SIG-M5 (cell line): ENCODE measurements at regions not wholly inside any gene's neighbourhood (a gene's known extent, or its start where the extent isn't known, plus 50 kb on each side); places are given as distances from the start of the nearest gene placed in this dataset.
"Not testable (repeated sequence)": the region's sequence is repeated elsewhere in the genome, so short reads cannot be mapped to it uniquely, and the experiment has no call there.

ENCODE experiments used
- DNase-seq: peaks from one replicate; lab custom pipeline; 2025; lab: John Stamatoyannopoulos, UW

DNA sequence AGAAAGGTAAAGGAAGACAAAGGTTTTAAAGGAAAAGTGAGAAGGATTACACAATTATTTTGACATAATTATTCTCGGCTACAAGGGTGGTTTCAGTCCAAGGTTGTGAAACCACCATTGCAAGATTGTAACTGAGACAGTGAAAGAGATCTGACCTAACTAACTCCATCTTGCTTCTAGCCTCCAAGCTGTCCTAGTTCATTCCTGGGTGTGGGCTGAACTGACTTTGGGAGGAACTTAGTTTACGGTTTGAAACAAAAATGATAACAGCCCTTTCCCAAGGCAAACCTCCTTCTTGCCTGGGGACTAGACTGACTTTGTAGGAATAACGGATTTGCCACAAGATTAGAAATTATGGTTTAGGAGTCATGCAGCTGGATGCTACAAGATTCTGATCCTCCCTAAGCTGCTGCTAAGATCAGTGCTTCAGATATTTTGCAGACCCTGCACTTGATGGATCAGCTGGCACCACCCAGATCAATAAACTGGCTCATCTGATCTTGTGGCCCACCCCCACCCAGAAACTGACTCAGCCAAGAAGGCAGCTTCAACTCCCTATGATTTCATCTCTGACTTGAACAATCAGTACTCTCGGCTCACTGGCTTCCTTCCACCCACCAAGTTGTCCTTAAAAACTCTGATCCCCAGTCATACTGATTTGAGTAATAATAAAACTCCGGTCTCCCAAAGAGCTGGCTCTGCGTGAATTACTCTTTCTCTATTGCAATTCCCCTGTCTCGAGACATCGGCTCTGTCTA is 57.7 kb upstream of the AADACL2 start:
- no peak for DNase-seq

DNA sequence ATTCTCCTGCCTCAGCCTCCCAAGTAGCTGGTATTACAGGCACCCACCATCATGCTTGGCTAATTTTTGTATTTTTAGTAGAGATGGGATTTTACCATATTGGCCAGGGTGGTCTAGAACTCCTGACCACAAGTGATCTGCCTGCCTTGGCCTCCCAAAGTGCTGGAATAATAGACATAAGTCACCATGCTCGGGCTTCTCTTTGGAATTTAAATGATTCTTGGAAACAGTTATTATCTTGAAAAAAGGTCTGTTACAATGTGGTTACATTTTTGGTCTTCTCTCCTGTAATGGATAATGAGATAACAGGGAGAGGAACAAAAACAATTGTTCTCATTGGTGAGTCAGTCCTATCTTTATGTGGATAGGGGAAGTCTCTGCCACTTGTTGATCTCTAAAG is 59.8 kb upstream of the AADACL2 start:
- DNase-seq, result no peak

DNA sequence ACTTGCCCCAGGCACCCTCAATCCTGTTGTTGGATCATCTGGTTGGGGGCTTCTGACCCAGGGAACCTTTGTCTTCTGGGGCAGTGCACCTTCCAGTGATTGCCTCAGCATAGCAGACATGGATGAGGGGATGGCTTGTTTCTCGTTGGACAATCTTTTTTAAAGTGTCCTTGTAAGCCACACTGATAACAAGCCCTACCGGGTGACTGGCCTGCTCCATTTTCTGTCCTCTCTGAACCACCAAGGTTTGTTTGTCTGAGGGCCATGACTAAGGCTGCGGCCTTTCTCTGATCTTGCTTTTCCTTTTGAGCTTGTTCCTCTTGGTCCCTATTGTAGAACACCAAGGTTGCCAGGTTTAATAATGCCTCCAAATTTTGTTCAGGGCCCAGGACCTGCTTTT is 66.0 kb upstream of the AADACL2 start:
- DNase-seq, result not testable (repeated sequence)

DNA sequence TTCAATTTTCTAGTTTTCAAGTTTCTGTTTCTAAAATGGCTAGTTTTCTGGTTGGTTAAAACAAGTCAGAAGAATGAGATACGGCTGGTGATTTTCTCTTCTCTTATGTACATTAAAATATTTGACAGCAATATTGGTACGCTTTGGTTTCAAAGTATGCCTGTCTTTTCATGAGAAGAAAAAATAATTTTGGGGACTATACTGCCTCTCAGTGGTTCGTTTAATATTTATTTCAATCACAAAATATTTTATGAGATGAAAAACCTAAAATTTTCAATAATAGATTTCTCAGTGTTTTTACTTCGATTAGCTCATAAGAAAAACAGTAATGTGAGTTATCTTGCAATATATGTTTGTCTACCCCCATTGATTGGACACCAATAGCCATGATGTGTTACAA is 72.8 kb upstream of the AADACL2 start:
- DNase-seq, result no peak

DNA sequence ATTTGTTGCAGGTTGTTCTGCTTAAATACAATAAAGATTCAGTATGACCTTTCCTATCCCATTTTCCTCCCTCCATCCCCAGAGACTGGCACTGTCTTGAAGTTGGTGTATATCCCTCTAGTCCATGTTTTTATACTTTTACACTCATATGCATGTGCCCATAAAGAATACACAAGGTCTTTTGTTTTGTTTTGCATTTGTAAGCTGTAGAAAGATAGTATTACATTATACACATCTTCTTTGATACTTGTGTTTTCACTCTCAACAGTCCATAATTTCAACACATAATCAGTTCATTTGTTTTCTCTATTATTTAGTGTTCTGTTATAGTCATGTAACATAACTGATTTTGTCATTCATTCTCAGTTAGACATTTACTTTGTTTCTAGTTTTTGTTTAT is 88.7 kb upstream of the AADACL2 start:
- DNase-seq, result no peak

DNA sequence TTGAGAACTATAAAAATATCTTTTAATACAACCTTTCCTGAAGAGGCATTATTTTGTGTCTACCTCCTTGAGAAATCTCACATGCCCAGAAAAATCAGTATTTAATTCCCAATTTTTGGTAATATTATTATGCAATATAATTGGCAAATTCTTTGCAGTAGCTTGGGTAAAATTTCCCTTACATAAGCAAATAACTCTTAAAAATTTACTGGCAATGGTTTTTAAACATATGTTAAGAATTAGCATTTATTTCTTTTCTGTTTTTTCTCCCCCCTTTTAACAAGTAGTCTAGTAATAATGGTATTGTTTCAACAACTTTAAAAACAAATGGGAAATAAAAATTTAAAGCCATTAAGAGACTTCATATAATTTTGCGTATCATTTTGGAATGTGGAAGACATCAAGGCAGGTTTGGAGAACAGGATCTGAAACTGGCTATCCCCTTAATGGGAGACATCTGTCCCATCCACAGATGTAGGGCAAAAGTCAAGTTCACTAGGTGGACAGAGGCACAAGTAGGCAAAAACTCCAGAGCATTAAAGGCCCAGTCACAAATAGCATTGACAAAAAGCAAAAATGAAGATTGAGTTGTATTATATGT is 89.6 kb upstream of the AADACL2 start:
- DNase-seq, result no peak

DNA sequence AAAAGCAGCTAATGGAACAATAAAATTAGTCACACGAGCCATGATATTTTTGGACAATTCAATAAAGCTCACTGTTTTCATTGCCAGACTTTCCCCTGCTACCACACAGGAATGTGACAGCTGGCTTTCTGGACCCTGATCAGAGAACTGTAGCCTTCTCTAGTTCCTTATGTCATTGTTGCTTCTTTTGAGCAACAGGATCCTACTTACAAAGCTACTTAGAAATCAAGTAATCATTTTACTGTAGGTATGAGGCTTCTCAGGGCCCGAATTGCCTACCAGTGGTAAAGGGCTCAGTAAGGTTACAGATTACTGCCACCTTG is 94.3 kb upstream of the AADACL2 start:
- DNase-seq, result no peak

DNA sequence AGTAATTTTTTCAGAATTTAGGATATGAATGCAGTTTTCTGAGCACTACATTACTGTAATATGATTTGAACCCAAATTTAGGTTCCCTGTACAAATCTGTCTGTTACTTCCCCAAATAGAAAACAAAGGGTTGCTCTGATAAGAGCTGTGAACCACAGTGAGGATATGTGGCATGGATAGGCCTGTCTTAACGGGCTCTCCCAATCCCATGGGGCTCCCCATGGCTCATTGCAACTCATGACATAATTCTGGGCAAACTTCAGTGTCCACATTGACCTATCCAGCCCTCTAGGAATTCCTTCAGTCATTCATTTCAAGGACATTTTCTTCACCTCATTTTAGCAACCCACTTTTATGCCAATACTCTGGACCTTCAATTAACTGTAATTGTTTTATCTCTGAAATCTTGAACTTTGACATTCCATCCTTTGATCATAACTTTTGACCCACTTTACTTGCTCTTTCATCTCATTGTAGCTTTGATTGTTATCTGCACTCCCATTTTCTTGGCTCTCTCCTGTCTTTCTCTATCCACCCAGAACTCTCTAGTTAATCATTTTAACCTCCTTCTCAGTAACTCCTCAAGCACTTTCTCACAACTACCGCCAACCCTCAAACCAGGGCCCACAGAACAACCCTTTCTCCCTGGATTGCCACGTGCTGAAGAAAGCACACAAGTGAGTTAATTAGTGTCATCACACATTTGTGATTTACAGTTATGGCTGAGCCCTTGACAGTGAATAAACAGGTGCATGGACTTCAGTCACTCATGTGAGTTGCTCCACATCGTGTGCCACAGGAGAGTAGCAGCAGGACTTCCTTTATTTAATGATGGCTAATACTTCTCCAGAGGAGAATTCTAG is 94.9 kb upstream of the AADACL2 start:
- no peak for DNase-seq

DNA sequence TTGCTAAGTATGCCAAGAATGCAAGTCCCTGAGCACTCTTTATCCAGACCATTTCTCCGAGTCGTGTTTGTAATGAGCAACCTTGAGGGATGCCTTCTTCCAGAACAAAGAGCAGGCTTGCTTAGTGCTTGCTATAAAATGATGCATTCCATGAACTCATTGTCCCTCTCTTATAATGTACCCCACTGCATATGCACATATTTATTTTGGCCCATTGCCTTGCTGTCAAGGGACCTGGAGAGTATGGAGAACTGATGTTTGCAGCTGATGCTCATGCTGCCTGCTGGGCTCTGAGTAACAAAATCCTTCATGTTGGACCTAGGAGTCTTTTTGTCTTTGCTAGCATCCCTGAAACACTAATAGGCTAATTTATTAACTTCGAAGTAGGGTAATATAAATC is 97.8 kb upstream of the AADACL2 start:
- no peak for DNase-seq

DNA sequence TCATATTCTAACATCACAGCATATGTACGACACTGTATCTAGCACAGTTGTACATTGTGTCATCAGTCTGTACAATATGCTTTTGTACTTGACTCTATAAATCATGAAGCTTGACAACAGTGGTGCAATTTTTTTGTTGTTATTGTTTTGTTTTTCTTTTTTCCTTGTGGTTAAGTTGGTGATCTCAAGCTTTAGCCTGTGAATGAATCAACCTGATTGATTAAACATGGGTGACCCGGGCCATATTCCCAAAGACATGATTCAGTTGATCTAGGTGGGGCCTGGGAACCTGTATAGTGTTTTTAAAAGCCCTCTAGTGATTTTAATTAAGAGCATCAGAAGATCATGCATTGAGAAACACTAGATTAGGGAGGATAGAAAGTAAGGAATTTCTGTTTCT is 101.8 kb upstream of the AADACL2 start:
- DNase-seq, result no peak

DNA sequence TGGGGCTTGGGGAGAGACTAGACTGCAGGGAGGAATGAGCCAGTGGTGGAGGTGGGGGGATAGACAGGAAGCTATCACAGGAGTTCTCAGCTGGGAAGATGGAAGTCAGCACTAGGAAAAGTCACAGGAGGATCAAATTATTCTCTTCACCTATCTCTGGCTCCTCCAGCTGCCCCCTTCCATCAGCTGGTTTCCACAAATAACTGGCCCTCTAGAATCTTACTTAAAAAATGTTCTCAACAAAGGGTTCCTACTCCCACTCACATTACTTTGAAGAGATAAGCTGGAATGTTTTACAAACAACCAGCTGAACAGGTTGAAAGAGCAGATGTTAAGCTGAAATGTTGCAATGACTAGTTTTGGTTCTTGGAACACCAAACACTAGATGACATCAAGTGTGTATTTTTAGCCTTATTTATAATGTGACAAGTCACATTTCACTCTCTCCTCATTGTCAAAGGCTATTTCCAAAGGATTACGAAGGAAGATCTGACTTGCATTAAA is 102.7 kb upstream of the AADACL2 start:
- DNase-seq, result no peak

DNA sequence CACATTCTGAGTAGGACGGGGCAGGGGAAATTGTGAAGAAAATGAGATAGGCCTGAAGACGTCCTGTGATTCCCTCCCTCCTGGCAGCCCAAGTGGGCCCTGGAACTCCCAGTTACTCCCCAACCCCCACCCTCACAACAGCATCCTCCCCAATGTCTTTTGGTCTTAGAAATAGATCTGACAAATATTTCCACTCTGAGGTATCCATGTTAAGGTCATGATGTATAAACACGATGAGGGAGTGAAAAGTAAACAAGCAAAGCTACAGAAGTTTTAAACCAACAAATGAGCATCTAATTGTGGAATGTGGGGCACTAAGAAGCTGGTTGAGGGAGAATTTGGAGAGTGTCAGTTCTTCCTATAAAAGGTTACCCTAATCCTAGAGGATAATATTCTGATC is 103.7 kb upstream of the AADACL2 start:
- DNase-seq, result no peak

DNA sequence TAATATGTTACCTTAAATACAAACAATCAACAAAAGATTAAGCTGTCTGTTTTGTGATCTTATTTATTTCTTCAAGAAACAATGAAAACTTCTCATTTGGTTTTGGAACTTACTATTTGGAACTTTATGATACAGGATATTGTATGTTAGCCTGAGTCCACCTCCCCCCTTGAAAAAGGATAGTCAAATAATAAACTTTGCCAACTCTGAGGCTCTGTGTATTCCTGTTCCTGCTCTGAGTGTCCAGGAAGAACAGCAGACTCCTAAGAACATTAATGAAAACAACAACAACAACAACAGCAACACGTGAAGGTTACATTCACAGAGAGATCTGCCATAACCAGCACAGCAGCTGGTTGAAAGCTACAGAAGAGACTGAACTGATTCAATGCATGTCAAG is 108.1 kb upstream of the AADACL2 start:
- no peak for DNase-seq

DNA sequence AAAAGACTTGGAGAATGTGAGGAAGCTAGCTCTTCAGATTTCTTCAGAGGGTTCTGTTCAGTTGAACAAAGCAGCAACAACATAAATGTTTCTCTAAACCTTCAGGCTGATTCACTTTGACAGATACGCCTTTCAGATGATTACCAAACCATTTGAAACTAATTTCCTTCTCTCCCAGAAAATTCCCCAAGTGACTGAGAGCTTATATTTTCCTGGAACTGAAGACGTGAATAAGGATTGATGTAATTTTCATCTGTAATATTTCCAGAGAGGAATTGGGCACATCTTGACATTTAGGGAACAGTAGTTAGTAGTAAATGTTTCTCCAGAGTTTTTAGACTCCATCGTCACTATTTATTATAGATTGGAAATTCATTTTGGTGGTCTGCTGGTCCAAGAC is 108.6 kb upstream of the AADACL2 start:
- no peak for DNase-seq

DNA sequence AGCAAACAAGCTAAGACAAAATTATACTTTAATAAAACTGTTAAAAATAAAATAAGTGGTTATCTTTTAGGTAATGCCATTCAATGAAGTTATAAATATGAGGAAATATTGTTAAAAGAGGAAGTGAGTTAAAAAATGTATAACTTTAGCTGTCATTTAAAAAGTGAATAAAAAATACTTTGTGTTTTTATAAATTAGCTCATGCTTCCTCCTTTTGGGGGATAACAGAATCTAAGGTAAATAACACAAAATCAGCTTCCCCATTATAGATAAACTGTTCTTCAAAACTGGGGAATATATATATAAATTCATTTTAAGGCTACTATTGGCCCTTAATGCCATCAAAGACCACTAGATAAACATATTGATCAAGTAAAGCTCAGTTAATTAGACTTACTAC is 113.7 kb upstream of the AADACL2 start:
- DNase-seq, result no peak

DNA sequence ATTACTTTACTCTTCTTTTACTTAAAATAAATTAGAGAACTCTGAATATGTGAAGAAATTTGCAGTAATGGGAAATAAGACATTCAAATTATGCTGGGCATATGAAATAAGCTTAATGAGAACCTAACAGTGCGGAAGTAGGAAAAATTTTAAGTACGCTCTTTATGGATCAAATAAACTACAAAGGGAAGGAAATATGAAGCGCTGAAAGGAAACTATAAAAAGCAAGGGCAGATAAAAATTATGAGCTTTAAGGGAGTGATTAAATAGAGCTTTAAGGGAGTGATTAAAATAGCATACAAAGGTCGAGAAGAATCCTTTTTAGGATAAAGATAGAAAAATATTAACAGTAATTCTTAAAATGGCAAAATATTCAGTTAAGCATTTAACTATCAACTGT is 118.3 kb upstream of the AADACL2 start:
- DNase-seq, result no peak

DNA sequence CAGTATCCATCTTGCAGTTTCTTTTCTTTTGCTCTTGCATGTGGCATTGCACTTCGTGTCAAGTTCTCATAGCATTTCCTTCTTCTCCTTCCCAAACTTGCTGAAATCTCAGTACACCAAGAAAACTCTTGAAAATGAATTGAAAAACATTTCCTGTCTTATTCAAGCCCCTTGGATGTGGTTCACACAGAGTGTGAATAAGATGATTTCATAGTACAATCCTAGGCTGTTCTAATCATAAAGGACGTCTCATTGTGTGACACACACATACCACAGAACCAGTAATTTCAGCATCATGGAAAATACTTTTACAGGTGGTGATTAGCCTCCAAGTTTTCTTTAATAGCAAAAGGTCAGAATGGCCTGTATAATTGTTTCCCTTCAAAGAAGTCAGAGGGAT is 121.6 kb upstream of the AADACL2 start:
- no peak for DNase-seq

DNA sequence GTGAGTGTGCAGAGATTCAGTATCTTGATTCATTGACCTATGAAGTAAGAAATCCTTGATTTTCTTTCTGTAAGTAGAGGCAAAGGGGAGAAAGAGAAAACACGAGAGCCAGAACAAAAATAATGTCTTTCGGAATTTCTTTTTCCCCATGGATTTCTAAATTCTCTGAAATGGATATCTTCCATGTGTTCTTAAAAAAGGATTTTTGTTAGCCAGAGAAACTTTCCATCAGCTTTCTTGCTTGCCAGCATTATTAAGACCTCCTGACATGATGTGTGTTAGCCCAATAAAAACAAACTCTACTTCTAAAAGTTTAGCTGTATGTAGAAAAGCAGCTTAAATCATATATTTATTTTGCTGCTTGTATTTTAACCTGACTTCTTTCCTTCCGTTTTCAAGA is 122.3 kb upstream of the AADACL2 start:
- no peak for DNase-seq

DNA sequence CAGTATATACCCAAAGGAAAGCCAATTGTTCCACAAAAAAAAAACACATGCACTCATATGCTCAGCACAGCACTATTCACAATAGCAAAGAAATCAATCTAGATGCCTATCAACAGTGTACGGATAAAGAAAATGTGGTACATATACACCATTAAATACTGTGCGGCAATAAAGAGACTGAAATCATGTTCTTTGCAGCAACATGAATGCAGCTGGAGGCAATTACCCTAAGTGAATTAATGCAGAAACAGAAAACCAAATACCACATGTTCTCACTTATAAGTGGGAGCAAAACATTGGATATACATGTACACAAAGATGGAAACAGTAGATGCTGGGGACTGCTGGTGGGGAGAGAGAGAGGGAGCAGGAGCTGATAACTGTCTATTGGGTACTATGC is 124.2 kb upstream of the AADACL2 start:
- DNase-seq, result no peak

DNA sequence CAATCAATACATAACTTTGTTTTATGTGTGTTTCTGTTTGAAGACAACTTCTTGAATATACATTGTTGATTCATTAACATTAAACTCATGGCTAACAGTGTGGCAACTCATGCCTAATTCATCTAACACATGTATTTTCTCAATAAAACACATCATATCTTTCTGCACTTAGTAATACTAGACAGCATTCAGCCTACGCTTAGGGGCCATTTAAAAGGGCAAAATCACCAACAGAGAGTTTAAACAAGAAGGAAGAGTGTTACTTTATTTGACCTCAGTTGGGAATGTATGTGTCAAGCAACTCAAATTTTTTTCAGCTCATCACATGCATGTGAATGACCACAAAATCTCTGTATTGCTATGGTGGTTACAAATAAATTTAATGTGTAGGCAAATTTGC is 128.8 kb upstream of the AADACL2 start:
- no peak for DNase-seq

DNA sequence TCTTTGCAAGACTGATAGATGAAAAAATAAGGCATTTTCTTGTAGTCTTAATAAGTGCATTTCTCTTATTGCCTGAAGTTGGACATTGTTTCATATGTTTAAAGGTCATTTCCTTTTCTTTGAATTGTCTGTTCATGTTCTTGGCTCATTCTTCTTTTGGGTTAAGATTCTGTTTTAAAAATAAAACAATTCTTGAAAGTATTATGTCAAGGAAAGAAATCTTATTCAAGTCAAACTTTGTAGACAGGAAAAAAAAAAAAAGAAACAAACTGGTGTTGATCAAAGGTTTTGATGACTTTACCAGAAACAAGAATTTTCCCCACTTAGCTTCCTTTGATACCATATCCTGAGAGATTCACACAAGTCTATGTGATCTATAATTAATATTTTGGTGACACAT is 132.9 kb upstream of the AADACL2 start:
- no peak for DNase-seq

DNA sequence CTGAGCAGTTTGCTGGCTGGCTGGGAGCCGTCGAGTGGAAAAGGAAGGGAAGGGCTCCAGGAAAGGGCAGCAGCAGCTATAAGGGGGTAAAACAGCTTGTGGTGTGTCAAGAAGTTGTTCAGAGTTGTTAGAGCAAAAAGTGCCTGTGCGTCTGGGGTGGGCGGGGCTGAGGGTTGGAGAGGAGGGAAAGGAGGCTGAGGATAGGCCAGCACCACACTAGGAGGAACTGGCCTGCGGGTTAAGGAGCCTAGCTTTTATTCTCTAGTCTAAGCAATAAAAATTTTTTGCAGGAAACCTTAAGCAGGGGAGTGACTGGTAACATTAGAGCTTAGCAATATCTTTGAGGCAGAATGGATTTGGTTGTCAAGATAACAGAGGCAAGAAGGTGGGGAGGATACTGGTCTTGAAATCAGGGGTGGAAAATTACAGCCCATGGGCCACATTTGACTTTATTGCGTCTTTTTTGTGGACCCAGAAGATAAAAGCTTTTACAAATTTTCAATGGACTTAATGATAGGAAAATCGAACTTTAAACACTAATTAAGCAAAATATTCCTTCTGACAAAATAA is 134.5 kb upstream of the AADACL2 start:
- no peak for DNase-seq

DNA sequence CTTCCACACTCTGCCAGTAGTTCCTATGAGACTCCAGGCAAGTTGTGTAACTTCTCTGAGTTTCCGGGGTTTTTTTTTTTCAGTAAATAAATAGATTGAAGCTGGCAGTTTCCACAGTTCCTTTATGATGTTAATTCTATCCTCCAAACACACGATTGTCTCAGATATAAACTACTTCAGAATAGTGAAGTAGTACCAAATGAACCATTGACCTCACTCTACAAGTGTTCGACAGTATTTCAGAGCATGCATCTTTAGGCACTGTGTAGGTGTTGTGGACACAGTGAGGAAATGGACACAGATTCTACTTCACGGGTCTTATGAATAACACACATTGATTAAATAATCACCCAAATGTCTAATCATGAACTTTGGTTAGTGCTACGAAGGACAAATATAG is 136.1 kb upstream of the IGSF10 start:
- no peak for DNase-seq
